Inflammatory macrophage treated with lipopolysaccharide for 4 hours (primary cell): ENCODE measurements at regions not wholly inside any gene's neighbourhood (a gene's known extent, or its start where the extent isn't known, plus 50 kb on each side); places are given as distances from the start of the nearest gene placed in this dataset.
"Not testable (repeated sequence)": the region's sequence is repeated elsewhere in the genome, so short reads cannot be mapped to it uniquely, and the experiment has no call there.

Experiments
- DNase-seq: peaks from one replicate; pipeline ENCODE4 v3.0.0-alpha.2; 2020

- no peak for DNase-seq
Observed at GRCh38 chr2:239558661-239559060, 157.8 kb upstream of the HDAC4 start.

GRCh38 chr2:239557516-239557915 lies 156.7 kb upstream of the HDAC4 start:
- no peak for DNase-seq

GRCh38 chr2:239555571-239555905 lies 154.7 kb upstream of the HDAC4 start:
- no peak for DNase-seq

GRCh38 chr2:239554766-239555570 lies 154.1 kb upstream of the HDAC4 start:
- no peak for DNase-seq

DNA sequence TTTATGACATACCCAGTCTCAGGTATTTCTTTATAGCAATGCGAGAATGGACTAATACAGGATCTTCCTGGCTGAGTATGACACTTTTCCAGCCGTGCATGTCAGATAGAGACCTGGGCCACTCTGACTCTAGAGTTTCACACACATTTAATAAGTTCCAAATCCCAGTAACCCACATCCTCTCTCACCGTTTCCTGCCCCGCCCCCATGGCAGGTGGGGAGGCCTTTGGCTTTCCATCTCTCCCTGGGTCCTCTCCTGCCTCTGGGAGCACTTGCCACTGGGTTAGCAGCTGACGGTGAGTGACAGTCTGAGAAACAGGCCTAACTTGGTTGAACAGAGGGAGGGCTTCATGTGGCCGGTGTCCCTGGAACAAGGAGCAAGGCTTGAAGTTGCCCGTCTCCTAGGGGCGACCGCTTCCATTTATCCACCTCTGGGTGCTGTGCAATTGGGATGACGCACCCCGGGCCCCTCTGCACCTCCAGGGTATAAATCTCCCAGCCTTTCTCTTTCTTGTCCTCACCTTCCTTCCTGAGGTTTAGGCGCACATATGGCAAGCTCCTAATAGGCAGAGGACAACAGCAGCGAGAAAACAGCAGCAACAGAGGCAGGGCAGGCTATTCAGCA lies 152.7 kb upstream of the HDAC4 start:
- DNase-seq, result no peak

DNA sequence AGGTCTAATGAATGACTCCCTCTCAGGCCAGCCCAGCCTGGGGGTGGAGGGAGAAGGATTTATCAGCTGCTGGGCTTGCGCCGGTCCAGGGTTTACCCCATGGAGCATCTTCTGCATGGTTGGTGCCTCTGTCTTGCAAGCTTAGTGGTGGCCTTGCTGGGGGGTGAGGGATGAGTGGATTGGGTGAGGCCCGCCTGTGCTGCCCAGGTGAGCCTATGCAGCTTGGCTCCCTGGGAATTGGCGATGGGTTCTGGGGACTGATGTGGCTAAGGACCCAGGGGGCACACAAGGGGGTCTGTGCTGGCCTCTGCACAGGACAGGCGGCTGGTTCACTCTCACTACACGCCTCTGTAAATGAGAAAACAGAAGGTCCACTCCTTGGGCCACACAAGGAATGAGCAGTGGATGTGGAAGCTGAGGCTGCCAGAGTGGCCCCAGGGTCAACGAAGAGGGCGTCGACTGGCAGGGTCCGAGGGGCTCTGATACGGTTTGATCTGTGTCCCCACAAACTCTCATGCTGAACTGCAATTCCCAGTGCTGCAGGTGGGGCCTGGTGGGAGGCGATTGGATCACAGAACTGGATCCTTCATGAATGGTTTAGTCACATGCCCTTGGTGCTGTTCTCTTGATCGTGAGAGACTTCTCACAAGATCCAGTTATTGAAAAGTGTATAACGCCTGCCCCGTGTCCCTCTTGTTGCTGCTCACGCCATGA lies 151.6 kb upstream of the HDAC4 start:
- no peak for DNase-seq

DNA sequence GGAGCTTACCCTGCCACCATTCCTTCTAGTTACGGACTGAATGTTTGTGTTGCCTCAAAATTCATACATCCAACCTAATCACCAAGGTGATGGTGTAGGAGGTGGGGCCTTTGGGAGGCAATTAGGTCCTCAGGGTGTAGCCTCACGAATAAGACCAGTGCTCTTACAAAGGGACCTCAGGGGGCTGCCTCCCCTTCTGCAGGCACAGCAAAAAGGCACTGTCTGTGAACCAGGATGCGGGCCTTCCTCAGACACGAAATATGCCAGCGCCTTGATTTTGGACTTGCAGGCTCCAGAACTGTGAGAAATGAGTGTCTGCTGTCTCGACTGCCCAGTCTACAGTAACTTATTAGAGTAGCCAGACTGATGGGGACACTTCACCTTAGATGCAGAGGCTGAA lies 150.4 kb upstream of the HDAC4 start:
- no peak for DNase-seq

- DNase-seq, result no peak
Observed at GRCh38 chr2:239550357-239550756, 149.5 kb upstream of the HDAC4 start.

GRCh38 chr2:239549711-239550255 lies 149.0 kb upstream of the HDAC4 start:
- no peak for DNase-seq

- DNase-seq, result no peak
Observed at GRCh38 chr2:239548965-239549595, 148.3 kb upstream of the HDAC4 start.

DNA sequence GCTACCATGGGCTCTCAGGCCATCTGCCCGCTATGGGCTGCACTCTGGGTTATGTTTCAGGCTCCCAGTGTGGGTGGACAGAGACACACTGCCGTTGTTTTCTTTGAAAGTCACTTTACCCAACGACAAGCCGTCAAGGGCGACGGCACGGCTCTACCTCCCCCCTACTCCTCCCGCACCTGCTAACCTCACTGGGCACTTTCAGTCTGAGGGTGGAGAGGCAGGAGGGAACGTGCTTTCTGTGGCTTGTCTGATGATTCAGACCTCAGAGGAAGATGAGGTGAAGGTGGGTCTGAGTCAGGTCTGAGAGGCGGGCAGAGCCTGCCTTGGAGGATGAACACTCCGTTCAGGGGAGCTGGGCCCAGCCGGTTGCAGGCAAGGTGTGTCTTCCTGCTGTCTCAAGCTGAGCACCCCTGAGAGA lies 147.6 kb upstream of the HDAC4 start:
- DNase-seq, result no peak

- not testable (repeated sequence) for DNase-seq
Observed at GRCh38 chr2:239547140-239547539, 146.3 kb upstream of the HDAC4 start.

DNA sequence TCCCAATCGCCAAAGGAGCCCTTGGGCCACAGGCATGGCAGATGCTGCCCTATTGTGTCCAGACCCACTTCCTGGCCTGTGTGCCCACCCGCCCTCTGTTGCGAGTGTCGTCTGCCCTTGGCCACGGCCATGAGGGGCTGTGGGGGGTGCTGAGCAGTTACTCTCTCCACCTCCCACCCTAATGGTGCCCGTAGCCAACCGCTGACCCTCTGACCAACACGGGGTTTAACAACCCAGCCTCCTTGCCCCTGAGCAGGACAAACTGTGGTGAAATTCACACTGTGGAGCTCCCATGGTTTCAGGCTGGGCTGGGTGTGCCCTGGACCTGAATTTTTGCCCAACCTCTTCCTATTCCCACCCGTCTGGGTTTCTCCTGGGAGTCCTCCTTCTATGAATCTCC lies 145.7 kb upstream of the HDAC4 start:
- DNase-seq, result no peak

- DNase-seq, result no peak
Observed at GRCh38 chr2:239545741-239546392, 145.0 kb upstream of the HDAC4 start.

DNA sequence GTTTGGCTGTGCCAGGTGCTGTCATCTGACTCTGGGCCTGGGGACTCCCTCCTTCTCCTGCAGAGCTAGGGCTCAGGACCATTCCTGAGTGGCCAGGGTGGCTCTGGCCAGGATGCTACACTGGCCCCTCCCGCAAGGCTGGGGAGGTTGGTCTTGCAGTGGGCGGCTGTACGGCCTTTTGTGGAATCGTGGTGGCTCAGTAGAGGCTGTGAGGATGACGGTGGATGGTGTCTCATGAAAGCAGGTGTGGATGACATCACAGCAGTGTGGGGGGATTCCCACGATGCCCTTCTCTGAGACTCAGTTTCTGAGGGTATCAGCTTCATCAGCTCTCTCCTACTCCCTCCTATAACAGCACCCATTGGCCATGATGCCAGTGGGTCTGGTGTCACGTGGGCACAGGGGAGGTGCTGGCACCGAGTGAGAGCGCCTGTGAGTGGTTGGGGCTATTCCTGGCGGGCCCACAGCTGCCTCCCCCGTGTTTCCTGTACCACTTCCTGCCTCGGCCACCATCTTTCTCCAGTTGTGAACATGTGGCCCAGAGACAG lies 144.2 kb upstream of the HDAC4 start:
- DNase-seq, result no peak

- no peak for DNase-seq
Observed at GRCh38 chr2:239544143-239544917, 143.5 kb upstream of the HDAC4 start.

DNA sequence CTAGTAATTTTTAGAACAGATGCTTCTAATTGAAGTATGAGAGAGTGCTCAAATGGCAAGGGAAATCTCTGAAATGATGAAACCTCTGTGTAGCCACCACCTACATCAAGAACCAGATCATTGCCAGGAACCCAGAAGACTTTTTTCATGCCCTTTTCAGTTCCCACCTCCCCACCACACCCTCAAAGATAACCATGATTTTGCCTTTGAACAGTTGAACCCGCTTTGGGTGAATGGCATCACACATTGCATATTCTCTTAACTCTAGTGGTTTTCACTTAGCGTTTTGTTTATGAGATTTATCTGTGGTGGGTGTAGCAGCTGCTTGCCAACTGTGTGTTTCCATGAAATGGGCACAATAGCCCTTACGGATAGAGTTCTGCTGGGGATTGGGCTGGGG lies 142.9 kb upstream of the HDAC4 start:
- no peak for DNase-seq

DNA sequence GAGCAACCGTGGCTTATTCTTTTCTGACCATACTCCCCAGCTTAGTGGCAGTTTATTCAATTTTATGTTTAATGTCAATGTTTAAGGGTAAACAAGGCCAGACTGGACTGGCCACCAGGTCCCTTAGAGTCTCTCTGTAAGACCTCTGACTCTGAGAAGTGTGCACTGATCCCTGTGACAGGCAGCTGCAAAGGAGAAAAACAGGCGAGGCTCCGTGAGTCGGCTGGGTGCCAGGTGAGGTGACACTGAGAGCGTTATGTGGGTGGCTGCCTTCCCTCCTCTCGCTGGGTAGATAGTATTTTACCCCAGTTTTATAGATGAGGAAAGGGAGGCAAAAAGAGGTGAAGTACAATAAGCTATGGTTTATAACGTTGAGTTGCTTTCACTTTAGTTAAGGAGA lies 139.4 kb upstream of the HDAC4 start:
- DNase-seq, result no peak

DNA sequence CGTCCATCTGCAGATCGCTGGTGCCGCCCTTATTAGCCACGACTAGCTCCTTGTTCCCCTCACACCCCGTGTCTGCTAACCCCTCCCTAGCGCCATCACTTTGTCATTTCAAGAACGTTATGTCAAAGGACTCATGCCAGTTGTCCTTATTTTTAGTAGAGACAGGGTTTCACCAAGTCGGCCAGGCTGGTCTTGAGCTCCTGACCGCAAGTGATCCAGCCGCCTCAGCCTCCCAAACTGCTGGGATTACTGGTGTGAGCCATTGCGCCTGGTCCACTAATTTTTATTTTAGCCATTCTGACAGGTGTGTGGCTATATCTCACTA lies 138.9 kb upstream of the HDAC4 start:
- DNase-seq, result no peak

DNA sequence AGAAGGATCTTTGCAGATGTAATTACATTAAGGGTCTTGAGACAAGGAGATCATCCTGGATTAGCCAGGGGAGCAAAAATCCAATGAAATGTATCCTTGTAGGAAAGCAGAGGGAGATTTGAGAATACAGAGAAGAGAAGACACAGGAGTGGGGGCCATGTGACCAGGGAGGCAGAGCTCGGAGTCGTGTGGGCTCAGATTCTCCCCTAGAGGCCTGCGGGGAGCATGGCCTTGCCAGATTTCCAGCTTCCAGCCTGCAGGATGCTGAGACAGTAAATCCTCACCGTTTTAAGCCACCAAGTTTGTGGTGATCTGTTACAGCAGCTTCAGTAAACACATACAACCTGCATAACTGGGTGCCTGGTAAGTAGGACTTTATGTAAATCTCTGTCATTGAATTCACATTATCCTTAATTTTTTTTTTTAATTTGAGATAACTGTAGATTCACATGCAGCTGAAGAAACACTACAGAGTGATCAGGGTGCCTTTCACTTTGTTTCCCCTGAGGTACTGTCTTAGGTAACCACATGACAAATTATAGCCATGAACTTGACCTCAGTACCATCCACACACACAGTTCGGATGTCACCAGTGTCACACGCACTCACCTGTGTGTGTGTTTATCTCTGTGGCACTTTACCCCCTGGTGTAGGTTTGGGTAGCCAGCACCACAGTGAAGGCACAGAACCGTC lies 138.4 kb upstream of the HDAC4 start:
- DNase-seq, result no peak

DNA sequence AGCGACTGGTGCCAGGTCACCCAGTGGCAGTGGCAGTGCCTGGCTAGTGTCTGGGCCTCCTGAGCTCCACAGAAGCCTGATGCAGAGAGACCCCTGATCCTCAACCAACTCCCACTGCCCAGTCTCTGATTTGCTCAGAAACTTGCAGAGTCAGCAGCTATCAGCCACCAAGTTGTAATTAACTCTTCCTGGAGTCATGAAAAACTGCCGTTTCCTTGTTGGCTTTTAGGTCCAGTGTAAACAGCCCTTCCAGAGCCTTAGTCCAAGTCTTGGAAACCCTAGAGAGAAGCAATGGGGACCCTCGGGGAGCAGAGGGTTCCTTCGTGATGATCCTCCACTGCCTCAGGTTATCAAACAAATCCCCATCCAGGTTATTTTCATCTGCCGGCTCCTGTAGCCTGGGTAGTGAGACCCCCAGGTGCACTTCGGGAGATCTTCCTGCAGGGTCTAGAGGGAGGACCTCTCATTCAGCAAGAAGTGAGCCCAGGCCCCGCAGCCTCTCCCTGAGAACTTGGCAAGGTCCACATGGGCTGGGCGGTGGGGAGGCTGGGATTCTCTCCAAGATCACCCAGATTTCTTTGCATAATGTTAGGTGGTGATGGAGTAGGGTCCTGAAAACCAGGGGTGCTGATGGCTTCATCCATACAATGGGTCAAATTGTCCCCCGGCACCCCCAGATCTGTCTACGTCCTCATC lies 137.7 kb upstream of the HDAC4 start:
- DNase-seq, result no peak
